ENCODE measurements at regions not wholly inside any gene's neighbourhood (a gene's known extent, or its start where the extent isn't known, plus 50 kb on each side); places are given as distances from the start of the nearest gene placed in this dataset.

DNA sequence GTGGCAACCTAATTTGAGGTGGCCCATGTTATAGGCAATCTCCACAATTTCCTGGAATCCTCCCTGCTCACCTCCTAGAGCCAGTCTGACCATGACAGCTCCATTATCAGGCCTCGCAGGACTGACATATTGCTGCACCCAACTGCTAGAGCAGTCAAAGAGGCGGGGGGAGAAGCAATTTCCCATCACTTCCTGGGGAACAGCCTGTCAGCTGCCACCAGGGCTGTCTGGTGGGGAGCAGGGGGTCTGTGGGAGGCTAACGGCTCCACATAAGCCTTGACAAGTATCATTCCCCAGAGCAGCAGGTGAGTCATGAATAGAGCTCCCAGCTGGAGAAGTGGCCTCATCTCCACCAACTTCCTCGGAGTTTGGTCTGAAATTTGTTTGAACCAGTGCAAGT, 322.9 kb downstream of the MATN1 start:
- DNase-seq = no peak

DNA sequence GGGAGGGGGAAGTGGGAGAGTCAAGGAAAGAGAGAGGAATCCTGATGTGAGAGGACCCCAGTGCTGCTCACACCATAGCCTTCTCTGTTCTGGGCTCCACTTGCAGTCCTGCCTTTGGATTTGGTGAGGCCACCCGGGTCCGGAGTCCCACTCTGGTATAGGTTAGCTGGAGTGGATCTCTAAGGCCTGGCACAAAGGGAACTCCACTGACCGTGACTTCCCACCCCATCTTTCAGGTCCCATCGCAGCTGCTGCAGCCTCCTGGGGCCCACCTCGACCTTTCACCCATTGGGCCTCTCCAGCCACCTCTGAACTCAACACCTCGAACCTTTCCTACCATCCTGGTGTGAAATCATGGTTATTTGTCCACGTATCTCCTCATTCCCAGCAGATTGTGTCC, 324.4 kb downstream of the MATN1 start:
- DNase-seq = no peak

- no peak for DNase-seq
Observed at GRCh38 chr1:30397576-30397975, 325.8 kb downstream of the MATN1 start.

- no peak for DNase-seq
Observed at GRCh38 chr1:30395631-30396030, 327.8 kb downstream of the MATN1 start.

- DNase-seq = no peak
Observed at GRCh38 chr1:30388386-30388785, 335.0 kb downstream of the MATN1 start.

GRCh38 chr1:30386156-30386926, 337.0 kb downstream of the MATN1 start:
- DNase-seq = no peak

DNA sequence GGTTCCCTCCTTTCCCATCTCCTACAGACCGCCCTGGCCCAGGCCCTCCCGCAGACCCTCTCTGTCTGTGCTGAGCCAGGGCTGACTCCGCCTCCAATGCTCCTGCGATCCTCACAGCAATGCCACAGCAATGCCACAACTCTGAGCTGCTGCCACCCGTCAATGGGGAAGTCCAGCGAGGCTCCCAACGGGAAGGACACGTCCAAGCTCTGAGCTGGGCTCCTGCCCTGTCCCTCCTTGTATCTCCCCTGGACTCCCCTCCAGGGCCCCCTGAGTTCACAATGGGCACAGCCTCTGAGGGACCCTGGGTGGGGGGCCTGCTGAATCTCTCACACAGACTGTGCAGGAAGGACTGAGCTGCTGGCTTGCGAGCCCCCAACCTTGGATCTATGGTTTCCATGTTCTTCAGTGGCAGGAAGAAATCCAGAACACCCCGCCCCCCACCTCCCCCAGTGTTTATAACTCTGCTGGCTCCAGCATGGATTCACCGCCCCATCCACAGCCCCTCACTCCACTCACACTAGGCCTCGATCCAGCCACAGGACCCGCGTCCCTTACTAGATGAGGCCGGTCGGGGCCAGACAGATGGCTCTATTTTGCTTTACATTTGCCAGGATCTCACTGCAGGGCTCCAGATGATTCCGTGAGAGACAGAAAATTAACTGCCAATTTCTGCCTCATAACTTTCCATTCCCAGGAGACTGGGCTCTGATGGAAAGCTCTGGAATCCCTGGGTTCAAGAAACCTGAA, 338.0 kb downstream of the MATN1 start:
- DNase-seq = no peak

DNA sequence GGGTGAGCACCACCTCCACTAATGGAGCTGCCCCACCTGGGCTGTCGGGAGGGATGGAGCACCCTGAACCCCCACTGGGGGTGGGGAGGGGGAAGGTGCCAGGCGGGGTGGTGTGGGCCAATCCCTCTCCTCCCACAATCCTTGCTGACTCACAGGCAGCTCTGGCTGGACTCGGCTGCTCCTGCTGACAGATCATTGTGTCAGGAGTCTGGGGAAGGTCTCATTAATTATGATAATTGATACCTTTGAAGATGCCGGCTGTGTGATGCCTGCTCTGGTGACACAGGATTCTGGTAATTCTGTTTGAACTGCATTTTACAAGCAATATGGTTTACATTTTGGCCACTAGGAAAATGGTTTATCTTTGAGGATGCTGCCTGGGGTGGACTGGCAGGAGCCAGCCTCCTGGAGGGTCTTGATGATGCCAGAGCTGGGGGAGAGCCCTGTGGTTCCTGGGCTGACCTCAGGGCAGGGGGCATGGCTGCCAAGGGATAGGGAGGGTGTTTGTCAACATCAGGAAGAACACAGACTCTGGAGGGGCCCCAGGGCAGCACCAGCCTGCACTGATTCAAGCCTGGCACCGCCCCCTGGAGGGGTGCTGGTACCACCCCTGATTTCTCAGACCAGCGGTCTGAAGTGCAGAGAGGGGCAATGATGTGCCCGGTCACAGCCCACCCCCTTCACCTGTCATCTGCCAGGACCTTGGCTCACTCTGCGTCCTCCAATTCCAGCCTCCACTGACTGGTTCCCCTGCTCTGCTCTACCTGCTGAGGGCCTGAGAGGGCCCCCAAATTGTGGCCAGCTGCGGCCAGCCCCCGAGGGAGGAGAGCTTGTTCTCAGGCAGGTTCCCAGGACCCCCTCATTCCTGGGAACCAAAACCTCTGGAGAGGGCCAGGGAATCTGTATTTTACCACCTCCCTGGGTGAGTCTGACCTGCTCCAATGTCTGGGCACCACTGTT, 338.8 kb downstream of the MATN1 start:
- no peak for DNase-seq

DNA sequence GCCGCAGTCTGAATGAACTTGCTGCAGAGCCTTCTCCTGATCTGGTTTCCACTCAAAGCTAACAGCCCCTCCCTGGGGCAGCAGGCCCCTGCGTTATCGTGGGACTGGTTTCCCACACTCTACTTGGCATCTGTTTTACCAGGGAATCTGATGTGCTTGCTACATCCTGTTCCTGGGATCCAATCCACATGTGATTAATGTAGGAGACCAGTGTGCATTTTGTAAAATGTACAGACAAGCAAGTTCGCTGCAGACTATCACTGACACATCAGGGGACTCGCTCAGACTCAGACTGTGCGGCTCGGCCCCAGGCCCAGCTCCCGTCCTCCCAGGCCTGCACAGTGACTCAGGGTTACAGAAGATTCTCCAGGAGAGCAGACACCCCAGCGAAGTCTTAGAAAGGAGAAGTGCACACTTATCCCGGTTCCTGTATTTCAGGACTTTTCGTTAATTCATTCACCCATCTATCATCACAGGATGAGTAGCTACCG, 340.1 kb downstream of the MATN1 start:
- DNase-seq = no peak

DNA sequence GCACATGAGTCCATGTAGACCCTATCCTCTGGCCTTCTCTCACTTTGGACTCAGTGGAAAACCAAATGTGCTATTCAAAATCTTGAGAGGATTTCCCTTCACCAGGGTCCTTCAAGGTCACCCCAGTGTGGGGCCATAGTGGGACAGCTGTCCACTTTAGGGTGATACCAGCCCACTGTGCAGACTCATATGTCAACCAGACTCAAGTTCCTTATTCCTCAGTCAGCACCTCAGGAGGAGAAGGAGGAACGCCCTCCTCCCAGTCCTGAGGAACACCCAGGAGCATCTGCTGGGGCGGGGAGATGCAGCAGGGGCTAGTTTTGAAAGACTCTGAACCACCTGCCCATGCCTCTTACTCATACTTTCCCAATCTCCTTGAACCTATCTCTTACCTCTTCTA, 340.9 kb downstream of the MATN1 start:
- no peak for DNase-seq

DNA sequence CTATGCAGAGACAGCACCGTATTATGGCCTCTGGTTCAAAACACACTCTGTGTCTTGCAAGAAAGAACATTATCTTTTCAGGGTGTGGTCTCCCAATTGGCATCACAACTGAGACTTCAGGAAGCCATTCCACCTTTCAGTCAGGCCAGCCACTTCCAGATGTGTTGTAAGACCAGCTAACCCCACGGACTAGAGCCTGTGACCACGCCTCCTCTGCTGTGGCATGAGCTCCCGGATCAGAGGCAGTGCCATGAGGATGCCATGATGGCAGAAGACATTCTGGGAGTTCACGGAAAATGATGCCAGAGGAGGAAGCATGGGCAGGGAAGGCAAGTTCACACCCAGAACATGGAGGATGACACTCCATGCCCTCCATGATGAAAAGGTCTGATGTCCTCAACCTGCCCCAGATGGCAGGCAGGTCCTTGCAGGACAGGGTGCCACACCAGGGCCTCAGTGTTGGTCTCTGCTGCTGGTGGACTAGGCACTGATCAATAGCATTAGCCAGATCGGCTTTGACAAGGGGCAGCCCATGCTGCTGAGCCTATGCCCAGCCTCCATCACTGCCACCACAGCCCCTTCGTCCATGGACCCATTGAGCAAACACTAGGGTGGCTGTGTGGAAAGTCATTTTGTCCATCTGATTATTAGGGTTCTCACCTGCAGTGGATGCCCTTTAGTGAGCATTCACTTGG, 341.6 kb downstream of the MATN1 start:
- DNase-seq = no peak

DNA sequence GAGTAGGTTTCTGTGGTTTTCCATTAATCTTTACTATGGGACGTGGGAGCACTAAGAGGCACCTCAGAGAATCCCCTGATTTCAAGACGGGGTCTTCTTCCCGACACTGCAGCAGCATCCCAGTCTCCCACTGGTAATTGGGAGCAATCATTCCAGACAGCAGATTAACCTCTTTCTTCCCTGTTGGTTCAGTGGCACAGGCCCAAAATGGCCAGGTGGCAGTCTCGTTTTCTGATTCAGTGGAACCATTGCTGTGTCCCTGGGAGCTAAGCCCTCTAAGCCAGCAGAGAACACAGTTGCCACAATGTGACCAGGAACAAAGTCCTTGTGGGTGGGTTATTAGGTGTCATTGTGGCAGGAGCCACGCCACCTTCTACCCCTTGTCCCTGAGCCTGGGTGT, 342.1 kb downstream of the MATN1 start:
- no peak for DNase-seq

DNA sequence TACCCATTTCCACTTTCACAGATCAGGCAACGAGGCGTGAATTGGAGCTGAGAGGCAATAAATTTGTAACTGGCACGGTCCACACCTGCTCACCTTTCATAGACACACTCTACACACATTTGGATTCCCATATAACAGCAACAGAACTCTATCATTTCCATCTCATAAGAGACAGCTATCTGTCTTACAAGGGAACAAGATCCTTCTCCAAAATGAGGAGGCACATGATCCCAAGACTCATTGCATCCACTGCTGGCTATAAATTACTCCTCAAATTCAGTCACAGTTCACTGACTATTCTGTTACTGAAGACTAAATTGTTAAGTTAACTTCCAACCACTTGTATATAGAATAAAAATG, 342.8 kb downstream of the MATN1 start:
- no peak for DNase-seq

DNA sequence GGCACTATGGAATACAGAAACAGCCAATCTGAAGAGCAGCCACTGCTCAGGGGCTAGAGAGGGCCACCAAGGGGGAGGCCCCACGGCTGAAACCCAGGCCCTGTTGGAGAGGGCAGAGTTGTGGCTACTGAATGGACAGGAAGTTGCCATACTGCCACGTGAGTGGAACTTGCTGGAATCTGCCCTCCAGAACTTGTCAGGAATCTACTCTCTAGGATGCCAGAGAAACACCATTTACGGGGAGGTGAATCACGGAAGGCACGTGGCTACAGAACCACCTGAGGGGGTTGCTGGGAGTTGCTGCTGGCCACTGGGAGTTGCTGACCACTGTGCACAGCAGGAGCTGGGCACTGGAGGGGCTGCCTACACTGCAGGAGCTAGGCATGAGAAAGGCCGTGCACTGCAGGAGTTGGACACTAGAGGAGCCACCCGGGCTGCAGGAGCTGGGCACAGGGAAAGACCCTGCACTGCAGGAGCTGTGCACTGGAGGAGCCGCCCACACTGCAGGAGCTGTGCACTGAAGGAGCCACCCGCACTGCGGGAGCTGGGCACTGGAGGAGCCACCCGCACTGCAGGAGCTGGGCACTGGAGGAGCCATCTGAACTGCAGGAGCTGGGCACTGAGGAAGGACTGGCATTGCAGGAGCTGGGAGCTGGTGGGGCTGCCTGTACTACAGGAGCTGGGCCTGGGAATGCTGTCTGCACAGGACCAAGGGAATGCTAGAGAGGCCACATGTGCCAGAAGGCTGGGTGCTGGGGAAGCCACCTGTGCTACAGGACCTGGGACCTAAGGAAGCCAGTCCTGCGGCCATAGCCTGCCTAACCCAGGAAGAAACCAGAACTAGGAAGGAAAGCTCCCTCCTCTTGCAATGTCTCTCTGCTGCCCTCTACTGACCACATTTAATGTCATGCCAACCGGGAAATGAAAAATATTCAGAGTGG, 343.4 kb downstream of the MATN1 start:
- DNase-seq = peak; percentile 36

DNA sequence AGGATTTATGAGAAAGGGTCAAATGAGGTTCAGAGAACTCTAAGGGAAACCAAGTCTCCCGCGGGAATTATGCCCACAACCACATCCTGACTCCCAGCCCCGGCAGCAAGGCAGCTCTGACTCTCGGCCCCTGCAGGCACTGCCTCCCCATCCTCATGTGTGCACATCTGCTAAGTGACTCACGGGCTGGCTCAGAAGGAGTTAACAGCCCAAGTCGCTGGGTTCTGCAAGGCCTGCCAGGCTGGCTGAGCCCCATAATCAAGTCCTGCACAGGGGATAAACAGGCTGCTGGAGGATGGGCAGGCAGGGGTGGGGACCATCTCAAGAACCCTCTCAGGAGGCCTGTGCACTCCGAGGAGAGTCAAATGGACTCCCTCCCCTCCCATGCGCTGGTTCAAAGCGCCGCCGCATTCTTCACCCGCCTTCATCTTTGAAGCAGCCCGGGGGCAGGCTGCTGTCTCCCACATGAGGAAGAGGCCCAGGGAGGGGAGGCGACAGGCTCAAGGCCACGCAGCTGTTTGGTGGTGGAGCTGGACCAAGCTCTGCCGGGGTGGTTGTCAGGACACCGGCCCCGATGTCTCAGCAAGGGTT, 344.3 kb downstream of the MATN1 start:
- DNase-seq = peak; percentile 35

- no peak for DNase-seq
Observed at GRCh38 chr1:30378003-30378596, 345.3 kb downstream of the MATN1 start.

- DNase-seq = no peak
Observed at GRCh38 chr1:30377230-30378002, 346.0 kb downstream of the MATN1 start.

DNA sequence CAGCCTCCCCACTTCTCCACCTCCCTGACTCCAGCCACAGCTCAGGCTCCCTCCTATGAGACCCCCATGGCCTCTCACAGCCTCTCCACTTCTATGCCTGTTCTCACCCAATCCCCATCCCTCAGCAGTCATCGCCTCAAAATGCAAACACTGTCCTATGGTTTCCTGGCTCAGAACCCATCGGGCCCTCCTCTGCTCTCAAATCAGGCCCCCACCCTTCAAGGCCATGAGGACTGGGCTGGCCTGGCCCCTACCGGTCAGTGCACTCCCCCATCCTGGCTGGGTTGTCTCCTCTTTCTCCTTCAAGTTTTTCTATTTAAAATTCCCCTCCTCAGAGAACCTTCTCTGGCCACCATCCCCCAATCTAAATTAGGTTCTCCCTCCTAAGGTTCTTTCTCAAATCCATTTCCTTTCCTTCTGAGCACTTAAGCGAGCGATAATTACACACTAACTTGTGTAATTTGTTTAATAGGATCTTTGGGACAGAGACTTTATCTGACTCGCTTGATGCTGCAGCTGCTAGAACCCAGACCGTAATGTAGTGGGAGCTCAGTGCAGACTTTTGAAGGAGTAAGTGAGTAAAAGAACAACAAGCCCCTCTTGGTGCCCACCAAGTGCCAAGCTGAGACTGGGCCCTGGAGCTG, 347.2 kb downstream of the MATN1 start:
- no peak for DNase-seq

- no peak for DNase-seq
Observed at GRCh38 chr1:30375156-30375555, 348.2 kb downstream of the MATN1 start.
